ENCODE measurements at regions not wholly inside any gene's neighbourhood (a gene's known extent, or its start where the extent isn't known, plus 50 kb on each side); places are given as distances from the start of the nearest gene placed in this dataset.

DNA sequence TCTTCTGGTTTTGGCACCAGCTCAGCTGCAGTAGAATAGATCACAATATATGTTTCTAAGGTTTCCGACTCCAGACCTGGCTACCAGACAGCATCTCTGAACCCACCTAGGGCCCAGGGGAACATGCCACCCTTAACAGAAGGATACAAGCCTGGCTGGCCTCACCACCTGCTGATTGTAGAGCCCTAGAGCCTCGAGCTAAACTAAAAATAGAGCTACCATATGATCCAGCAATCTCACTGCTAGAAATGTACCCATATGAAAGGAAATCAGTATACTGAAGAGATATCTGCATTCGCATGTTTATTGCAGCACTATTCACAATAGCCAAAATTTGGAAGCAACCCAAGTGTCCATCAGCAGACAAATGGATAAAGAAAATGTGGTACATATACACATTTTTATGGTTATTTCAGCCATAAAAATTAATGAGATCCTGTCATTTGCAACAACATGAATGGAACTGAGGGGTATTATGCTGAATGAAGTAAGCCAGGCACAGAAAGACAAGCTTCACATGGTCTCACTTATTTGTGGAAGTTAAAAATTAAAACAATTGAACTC is 242.4 kb upstream of the SLC39A10 start:
- H2AFZ ChIP-seq (ENCODE audit: low read depth), result no peak overlapping the region
- no peaks in the 10 kb centered on the region for H3K27me3 ChIP-seq (ENCODE audit: insufficient read depth)
- no peaks in the 10 kb centered on the region for H3K9me3 ChIP-seq
- no peak for DNase-seq
- H3K4me2 ChIP-seq, result no peak overlapping the region
- WGBS (ENCODE audit: low lambda C conversion rate), result 65% methylated on average over 3 of the region's 3 CpGs
- H3K9me2 ChIP-seq, result no peaks in the 10 kb centered on the region
- H3K27ac ChIP-seq (ENCODE audit: low read depth in 2 of 2, low read length in 1 of 2), result no peak overlapping the region
- no peak for TF ChIP-seq EP300 (IDR thresholded peaks at IDR 0.05; ENCODE audit: borderline replicate concordance in 1 of 2, low read depth in 1 of 2, low read length in 1 of 2)
- no peak for TF ChIP-seq RAD21 (IDR thresholded peaks at IDR 0.05; ENCODE audit: low read length)
- TF ChIP-seq, protein P1, sequence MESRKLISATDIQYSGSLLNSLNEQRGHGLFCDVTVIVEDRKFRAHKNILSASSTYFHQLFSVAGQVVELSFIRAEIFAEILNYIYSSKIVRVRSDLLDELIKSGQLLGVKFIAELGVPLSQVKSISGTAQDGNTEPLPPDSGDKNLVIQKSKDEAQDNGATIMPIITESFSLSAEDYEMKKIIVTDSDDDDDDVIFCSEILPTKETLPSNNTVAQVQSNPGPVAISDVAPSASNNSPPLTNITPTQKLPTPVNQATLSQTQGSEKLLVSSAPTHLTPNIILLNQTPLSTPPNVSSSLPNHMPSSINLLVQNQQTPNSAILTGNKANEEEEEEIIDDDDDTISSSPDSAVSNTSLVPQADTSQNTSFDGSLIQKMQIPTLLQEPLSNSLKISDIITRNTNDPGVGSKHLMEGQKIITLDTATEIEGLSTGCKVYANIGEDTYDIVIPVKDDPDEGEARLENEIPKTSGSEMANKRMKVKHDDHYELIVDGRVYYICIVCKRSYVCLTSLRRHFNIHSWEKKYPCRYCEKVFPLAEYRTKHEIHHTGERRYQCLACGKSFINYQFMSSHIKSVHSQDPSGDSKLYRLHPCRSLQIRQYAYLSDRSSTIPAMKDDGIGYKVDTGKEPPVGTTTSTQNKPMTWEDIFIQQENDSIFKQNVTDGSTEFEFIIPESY (IDR thresholded peaks at IDR 0.05; ENCODE audit: borderline replicate concordance, low read depth), result no peak
- TF ChIP-seq, protein P2, sequence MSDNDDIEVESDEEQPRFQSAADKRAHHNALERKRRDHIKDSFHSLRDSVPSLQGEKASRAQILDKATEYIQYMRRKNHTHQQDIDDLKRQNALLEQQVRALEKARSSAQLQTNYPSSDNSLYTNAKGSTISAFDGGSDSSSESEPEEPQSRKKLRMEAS (IDR thresholded peaks at IDR 0.05; ENCODE audit: low read depth), result no peak
- TF ChIP-seq, protein P3, sequence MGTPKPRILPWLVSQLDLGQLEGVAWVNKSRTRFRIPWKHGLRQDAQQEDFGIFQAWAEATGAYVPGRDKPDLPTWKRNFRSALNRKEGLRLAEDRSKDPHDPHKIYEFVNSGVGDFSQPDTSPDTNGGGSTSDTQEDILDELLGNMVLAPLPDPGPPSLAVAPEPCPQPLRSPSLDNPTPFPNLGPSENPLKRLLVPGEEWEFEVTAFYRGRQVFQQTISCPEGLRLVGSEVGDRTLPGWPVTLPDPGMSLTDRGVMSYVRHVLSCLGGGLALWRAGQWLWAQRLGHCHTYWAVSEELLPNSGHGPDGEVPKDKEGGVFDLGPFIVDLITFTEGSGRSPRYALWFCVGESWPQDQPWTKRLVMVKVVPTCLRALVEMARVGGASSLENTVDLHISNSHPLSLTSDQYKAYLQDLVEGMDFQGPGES (IDR thresholded peaks at IDR 0.05; ENCODE audit: low read depth, low read length), result no peak
- no peak for TF ChIP-seq ELF1 (IDR thresholded peaks at IDR 0.05)
- no peak for TF ChIP-seq FOSL2 (IDR thresholded peaks at IDR 0.05; ENCODE audit: borderline replicate concordance, low read depth)
- TF ChIP-seq RXRA (IDR thresholded peaks at IDR 0.05; ENCODE audit: borderline replicate concordance, low read depth), result no peak
- no peak for TF ChIP-seq NFIC (IDR thresholded peaks at IDR 0.05; ENCODE audit: borderline replicate concordance)
- TF ChIP-seq GATA2 (CRISPR knock-in tag; IDR thresholded peaks at IDR 0.05), result no peak
- no peaks in the 10 kb centered on the region for H4K20me1 ChIP-seq (ENCODE audit: insufficient read depth)
- H3K36me3 ChIP-seq (replicated peaks in 1 of 2; ENCODE audit: control insufficient read depth in 1 of 2, insufficient read depth in 2 of 2, low read length in 1 of 2), result no peaks in the 10 kb centered on the region
- H3F3A ChIP-seq (replicated peaks; ENCODE audit: insufficient read depth), result no peaks in the 10 kb centered on the region
- ChIA-PET CTCF (interaction anchor here (1.2 to 2.0 kb wide), 2 partner anchors 11 to 247 kb away, joined by 4 to 5 read pairs; no protein-coding TSS in a partner anchor), POLR2A (no interaction called here)
- no peaks in the 10 kb centered on the region; a peak in 1 of 4 replicates for H3K4me1 ChIP-seq (ENCODE audit: control insufficient read depth in 1 of 2, insufficient read depth in 2 of 2, low read depth in 1 of 2, low read length in 1 of 2)
- no peak overlapping the region for H3K9ac ChIP-seq
- no peak overlapping the region for H3K4me3 ChIP-seq (ENCODE audit: low read depth in 2 of 2, low read length in 1 of 2)
- H3K79me2 ChIP-seq (ENCODE audit: insufficient read depth), result no peaks in the 10 kb centered on the region

DNA sequence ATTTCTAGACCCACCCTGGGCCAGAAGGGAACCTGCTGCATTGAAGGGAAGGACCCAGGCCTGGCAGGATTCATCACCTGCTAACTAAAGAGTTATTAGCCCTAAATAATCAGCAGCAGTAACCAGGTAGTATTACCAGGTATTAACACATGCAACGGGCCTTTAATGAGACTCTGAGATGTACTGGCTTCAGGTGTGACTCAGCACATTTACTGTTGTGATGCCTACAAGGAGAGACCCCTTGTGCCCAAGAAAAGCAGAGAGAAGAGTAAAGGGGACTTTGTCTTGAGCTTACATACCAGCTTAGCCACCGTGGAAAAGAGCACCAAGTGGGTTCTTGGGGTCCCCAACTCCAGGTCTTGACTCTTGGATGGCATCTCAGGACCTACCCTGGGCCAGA is 243.1 kb upstream of the SLC39A10 start:
- WGBS (ENCODE audit: low lambda C conversion rate), result 83% methylated on average over 1 of the region's 2 CpGs

More for the DNA sequence above, 243.1 kb upstream of the SLC39A10 start:
- Histone ChIP-seq H2AFZ (ENCODE audit: low read depth) (no peak overlapping the region), H4K20me1 (ENCODE audit: insufficient read depth) (no peaks in the 10 kb centered on the region), H3K9ac (no peak overlapping the region), H3K4me3 (ENCODE audit: low read depth in 2 of 2, low read length in 1 of 2) (no peak overlapping the region), H3K9me3 (no peaks in the 10 kb centered on the region), H3K36me3 (replicated peaks in 1 of 2; ENCODE audit: control insufficient read depth in 1 of 2, insufficient read depth in 2 of 2, low read length in 1 of 2) (no peaks in the 10 kb centered on the region), H3K4me2 (no peak overlapping the region), H3K9me2 (no peaks in the 10 kb centered on the region), H3F3A (replicated peaks; ENCODE audit: insufficient read depth) (no peaks in the 10 kb centered on the region), H3K27me3 (ENCODE audit: insufficient read depth) (no peaks in the 10 kb centered on the region), H3K79me2 (ENCODE audit: insufficient read depth) (no peaks in the 10 kb centered on the region), H3K27ac (ENCODE audit: low read depth in 2 of 2, low read length in 1 of 2) (no peak overlapping the region), H3K4me1 (ENCODE audit: control insufficient read depth in 1 of 2, insufficient read depth in 2 of 2, low read depth in 1 of 2, low read length in 1 of 2) (no peaks in the 10 kb centered on the region; a peak in 1 of 4 replicates)
- no peak for DNase-seq
- TF ChIP-seq ELF1 (IDR thresholded peaks at IDR 0.05), result no peak
- no peak for TF ChIP-seq NRF1 (IDR thresholded peaks at IDR 0.05; ENCODE audit: low read depth, low read length)
- no peak for TF ChIP-seq NFIC (IDR thresholded peaks at IDR 0.05; ENCODE audit: borderline replicate concordance)
- TF ChIP-seq GABPA (IDR thresholded peaks at IDR 0.05; ENCODE audit: low read depth), result no peak
- TF ChIP-seq EP300 (IDR thresholded peaks at IDR 0.05; ENCODE audit: borderline replicate concordance in 1 of 2, low read depth in 1 of 2, low read length in 1 of 2), result no peak
- TF ChIP-seq, protein P4, sequence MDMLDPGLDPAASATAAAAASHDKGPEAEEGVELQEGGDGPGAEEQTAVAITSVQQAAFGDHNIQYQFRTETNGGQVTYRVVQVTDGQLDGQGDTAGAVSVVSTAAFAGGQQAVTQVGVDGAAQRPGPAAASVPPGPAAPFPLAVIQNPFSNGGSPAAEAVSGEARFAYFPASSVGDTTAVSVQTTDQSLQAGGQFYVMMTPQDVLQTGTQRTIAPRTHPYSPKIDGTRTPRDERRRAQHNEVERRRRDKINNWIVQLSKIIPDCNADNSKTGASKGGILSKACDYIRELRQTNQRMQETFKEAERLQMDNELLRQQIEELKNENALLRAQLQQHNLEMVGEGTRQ (IDR thresholded peaks at IDR 0.05; ENCODE audit: borderline replicate concordance, low read depth, low read length), result no peak
- no peak for TF ChIP-seq EZH2phosphoT487 (IDR thresholded peaks at IDR 0.05; ENCODE audit: borderline replicate concordance, low read depth)
- TF ChIP-seq, protein P5, sequence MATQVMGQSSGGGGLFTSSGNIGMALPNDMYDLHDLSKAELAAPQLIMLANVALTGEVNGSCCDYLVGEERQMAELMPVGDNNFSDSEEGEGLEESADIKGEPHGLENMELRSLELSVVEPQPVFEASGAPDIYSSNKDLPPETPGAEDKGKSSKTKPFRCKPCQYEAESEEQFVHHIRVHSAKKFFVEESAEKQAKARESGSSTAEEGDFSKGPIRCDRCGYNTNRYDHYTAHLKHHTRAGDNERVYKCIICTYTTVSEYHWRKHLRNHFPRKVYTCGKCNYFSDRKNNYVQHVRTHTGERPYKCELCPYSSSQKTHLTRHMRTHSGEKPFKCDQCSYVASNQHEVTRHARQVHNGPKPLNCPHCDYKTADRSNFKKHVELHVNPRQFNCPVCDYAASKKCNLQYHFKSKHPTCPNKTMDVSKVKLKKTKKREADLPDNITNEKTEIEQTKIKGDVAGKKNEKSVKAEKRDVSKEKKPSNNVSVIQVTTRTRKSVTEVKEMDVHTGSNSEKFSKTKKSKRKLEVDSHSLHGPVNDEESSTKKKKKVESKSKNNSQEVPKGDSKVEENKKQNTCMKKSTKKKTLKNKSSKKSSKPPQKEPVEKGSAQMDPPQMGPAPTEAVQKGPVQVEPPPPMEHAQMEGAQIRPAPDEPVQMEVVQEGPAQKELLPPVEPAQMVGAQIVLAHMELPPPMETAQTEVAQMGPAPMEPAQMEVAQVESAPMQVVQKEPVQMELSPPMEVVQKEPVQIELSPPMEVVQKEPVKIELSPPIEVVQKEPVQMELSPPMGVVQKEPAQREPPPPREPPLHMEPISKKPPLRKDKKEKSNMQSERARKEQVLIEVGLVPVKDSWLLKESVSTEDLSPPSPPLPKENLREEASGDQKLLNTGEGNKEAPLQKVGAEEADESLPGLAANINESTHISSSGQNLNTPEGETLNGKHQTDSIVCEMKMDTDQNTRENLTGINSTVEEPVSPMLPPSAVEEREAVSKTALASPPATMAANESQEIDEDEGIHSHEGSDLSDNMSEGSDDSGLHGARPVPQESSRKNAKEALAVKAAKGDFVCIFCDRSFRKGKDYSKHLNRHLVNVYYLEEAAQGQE (IDR thresholded peaks at IDR 0.05; ENCODE audit: low read depth, low read length), result no peak
- TF ChIP-seq, protein P2 (IDR thresholded peaks at IDR 0.05; ENCODE audit: low read depth), result no peak
- TF ChIP-seq RAD21 (IDR thresholded peaks at IDR 0.05; ENCODE audit: low read length), result no peak
- TF ChIP-seq, protein P6, sequence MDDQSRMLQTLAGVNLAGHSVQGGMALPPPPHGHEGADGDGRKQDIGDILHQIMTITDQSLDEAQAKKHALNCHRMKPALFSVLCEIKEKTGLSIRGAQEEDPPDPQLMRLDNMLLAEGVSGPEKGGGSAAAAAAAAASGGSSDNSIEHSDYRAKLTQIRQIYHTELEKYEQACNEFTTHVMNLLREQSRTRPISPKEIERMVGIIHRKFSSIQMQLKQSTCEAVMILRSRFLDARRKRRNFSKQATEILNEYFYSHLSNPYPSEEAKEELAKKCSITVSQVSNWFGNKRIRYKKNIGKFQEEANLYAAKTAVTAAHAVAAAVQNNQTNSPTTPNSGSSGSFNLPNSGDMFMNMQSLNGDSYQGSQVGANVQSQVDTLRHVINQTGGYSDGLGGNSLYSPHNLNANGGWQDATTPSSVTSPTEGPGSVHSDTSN (IDR thresholded peaks at IDR 0.05), result no peak
- ChIA-PET CTCF (interaction anchor here (2.0 kb wide), 1 partner anchor 247 kb away, joined by 5 read pairs; no protein-coding TSS in a partner anchor), POLR2A (no interaction called here)
